ENCODE measurements at regions not wholly inside any gene's neighbourhood (a gene's known extent, or its start where the extent isn't known, plus 50 kb on each side); places are given as distances from the start of the nearest gene placed in this dataset.

DNA sequence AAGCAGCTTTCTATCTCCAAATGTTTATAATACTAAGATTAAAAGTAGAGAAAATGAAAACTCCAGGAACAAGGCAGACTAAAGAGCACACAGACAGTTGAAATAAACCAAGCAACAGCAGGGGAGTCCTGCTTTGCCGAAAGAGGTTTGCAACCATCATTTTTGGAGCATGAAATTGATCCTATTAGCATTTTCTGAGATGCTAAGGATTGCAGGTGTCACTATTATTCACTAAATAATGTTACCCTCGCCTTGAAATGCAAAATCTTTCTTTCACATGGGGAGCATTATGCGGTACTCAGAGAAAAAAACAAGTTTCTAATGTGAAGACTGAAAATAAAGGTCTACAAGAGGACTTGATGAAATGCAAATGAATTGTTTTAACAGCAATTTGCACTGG, 81.7 kb upstream of the DNAJC10 start:
- no peak for ATAC-seq (ENCODE audit: low read depth)
- no peak overlapping the region for H3K27ac ChIP-seq (ENCODE audit: poor library complexity, severe bottlenecking)
- DNase-seq (ENCODE audit: low spot score), result no peak
- TF ChIP-seq, protein P1, sequence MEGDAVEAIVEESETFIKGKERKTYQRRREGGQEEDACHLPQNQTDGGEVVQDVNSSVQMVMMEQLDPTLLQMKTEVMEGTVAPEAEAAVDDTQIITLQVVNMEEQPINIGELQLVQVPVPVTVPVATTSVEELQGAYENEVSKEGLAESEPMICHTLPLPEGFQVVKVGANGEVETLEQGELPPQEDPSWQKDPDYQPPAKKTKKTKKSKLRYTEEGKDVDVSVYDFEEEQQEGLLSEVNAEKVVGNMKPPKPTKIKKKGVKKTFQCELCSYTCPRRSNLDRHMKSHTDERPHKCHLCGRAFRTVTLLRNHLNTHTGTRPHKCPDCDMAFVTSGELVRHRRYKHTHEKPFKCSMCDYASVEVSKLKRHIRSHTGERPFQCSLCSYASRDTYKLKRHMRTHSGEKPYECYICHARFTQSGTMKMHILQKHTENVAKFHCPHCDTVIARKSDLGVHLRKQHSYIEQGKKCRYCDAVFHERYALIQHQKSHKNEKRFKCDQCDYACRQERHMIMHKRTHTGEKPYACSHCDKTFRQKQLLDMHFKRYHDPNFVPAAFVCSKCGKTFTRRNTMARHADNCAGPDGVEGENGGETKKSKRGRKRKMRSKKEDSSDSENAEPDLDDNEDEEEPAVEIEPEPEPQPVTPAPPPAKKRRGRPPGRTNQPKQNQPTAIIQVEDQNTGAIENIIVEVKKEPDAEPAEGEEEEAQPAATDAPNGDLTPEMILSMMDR (IDR thresholded peaks at IDR 0.05; ENCODE audit: poor library complexity, severe bottlenecking), result no peak
- H3K9me3 ChIP-seq (ENCODE audit: severe bottlenecking), result no peaks in the 10 kb centered on the region
- no peaks in the 10 kb centered on the region for H3K4me1 ChIP-seq (ENCODE audit: insufficient read depth, poor library complexity, severe bottlenecking)
- H3K36me3 ChIP-seq (ENCODE audit: low read depth), result no peaks in the 10 kb centered on the region
- no peak overlapping the region for H3K4me3 ChIP-seq (ENCODE audit: severe bottlenecking)
- no peaks in the 10 kb centered on the region for H3K27me3 ChIP-seq (ENCODE audit: insufficient read depth, poor library complexity, severe bottlenecking)

DNA sequence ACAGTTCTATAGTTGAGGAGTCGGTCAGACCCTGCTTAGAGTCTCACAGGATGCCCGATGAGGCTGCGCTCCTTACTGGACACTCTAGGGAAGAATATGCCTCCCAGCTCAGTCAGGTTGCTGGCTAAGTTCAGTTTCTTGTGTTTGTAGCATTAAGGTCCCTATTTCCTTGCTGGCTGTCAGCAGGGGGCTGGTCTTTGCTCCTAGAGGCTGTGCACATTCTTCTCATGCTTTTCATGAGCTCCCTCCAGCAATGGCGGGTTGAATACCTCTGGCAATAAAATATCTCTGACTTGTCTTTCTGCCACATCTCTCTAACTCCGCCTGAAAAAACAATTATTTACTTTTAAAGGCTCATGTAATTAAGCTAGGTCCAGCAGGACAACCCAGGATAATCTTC, 79.4 kb upstream of the DNAJC10 start:
- no peaks in the 10 kb centered on the region for H3K9me3 ChIP-seq (ENCODE audit: severe bottlenecking)
- no peaks in the 10 kb centered on the region for H3K36me3 ChIP-seq (ENCODE audit: low read depth)
- H3K27ac ChIP-seq (ENCODE audit: poor library complexity, severe bottlenecking), result no peak overlapping the region
- TF ChIP-seq, protein P1 (IDR thresholded peaks at IDR 0.05; ENCODE audit: poor library complexity, severe bottlenecking), result no peak
- no peak overlapping the region for H3K4me3 ChIP-seq (ENCODE audit: severe bottlenecking)
- ATAC-seq (ENCODE audit: low read depth) (no peak), DNase-seq (ENCODE audit: low spot score) (no peak)
- H3K27me3 ChIP-seq (ENCODE audit: insufficient read depth, poor library complexity, severe bottlenecking), result no peaks in the 10 kb centered on the region
- no peaks in the 10 kb centered on the region for H3K4me1 ChIP-seq (ENCODE audit: insufficient read depth, poor library complexity, severe bottlenecking)

DNA sequence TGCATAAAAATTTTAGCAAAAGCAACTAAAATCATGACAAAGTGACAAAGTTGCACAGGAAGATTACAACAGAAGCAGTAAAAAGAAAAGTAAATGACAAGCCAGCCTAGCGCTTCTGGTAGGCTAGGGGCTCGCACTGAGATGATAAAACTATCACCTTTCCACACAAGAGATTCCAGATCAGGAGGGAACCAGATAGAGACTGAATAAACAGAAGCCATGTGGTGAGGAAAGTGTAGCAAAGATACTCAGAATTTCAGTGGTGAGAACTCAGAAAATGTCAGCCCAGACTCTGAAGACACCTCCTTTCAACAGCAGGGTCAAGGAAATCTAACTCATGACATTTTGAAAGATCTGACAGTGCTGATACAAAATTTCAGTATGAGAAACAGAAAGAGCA, 77.4 kb upstream of the DNAJC10 start:
- ATAC-seq (ENCODE audit: low read depth), result no peak
- TF ChIP-seq, protein P1 (IDR thresholded peaks at IDR 0.05; ENCODE audit: poor library complexity, severe bottlenecking), result no peak

DNA sequence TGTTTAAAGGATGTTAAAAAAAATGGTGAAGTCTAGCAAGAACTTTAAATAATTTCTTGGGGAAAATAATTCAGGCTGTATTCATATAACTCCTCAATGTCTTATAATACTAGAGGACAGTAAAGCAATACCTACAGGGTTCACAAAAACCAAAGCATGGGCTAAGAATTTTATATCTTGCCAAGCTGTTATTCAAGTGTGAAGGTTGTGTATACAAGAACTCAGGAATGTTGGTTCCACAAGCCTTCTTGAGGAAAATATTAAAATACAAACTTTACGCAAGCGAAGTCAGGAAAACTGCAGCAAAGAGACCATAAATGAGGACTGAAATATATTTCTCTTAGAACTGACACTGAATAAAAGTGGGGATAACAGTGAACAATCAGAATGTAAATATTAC, 76.1 kb upstream of the DNAJC10 start:
- no peak for ATAC-seq (ENCODE audit: low read depth)
- no peak overlapping the region for H3K4me3 ChIP-seq (ENCODE audit: severe bottlenecking)
- H3K36me3 ChIP-seq (ENCODE audit: low read depth), result no peaks in the 10 kb centered on the region
- no peaks in the 10 kb centered on the region for H3K4me1 ChIP-seq (ENCODE audit: insufficient read depth, poor library complexity, severe bottlenecking)
- H3K27ac ChIP-seq (ENCODE audit: poor library complexity, severe bottlenecking), result no peak overlapping the region
- TF ChIP-seq, protein P1 (IDR thresholded peaks at IDR 0.05; ENCODE audit: poor library complexity, severe bottlenecking), result no peak
- no peak for DNase-seq (ENCODE audit: low spot score)
- no peaks in the 10 kb centered on the region for H3K9me3 ChIP-seq (ENCODE audit: severe bottlenecking)
- no peaks in the 10 kb centered on the region for H3K27me3 ChIP-seq (ENCODE audit: insufficient read depth, poor library complexity, severe bottlenecking)

More for the DNA sequence above, 77.4 kb upstream of the DNAJC10 start:
- no peaks in the 10 kb centered on the region for H3K9me3 ChIP-seq (ENCODE audit: severe bottlenecking)
- no peak overlapping the region for H3K27ac ChIP-seq (ENCODE audit: poor library complexity, severe bottlenecking)
- no peaks in the 10 kb centered on the region for H3K4me1 ChIP-seq (ENCODE audit: insufficient read depth, poor library complexity, severe bottlenecking)
- H3K27me3 ChIP-seq (ENCODE audit: insufficient read depth, poor library complexity, severe bottlenecking), result no peaks in the 10 kb centered on the region
- H3K36me3 ChIP-seq (ENCODE audit: low read depth), result no peaks in the 10 kb centered on the region
- DNase-seq (ENCODE audit: low spot score), result no peak
- no peak overlapping the region for H3K4me3 ChIP-seq (ENCODE audit: severe bottlenecking)

DNA sequence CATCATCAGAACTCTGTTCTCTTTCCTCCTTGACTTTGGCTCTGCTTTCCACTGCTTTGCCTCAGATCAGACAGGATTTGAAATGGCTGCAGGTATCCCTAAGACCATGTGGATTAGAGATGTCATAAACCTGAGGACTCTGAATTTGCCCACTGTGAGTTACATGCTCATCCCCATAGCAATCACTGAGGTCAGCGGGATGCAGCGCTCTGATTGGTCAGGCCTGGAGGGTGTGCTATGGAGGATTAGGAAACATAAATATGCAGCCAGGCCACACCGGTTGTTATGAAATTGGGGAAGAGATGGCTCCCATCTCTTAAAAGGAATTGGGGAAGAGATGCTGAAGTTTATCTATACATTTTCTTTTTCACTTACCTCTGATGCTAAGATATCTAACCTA, 73.7 kb upstream of the DNAJC10 start:
- Histone ChIP-seq H3K9me3 (ENCODE audit: severe bottlenecking) (no peaks in the 10 kb centered on the region), H3K36me3 (ENCODE audit: low read depth) (no peaks in the 10 kb centered on the region), H3K27ac (ENCODE audit: poor library complexity, severe bottlenecking) (no peak overlapping the region), H3K4me1 (ENCODE audit: insufficient read depth, poor library complexity, severe bottlenecking) (no peaks in the 10 kb centered on the region), H3K4me3 (ENCODE audit: severe bottlenecking) (no peak overlapping the region), H3K27me3 (ENCODE audit: insufficient read depth, poor library complexity, severe bottlenecking) (no peaks in the 10 kb centered on the region)
- ATAC-seq (ENCODE audit: low read depth), result peak; percentile 87
- TF ChIP-seq, protein P1 (IDR thresholded peaks at IDR 0.05; ENCODE audit: poor library complexity, severe bottlenecking), result no peak
- peak; percentile 57 for DNase-seq (ENCODE audit: low spot score)
